DND-41 (cell line): ENCODE measurements at regions not wholly inside any gene's neighbourhood (a gene's known extent, or its start where the extent isn't known, plus 50 kb on each side); places are given as distances from the start of the nearest gene placed in this dataset.

ENCODE experiments used
- ATAC-seq: fragments of 200-7000 bp; cut with Tn5 transposase; 3 replicates; pipeline ENCODE4 v1.9.1; 2021; ENCODE audit warnings: low read depth; ENCODE audit not compliant: insufficient read depth
- DNase-seq: peaks from one replicate; pipeline ENCODE4 v3.0.0-alpha.2; 2020
- H2AFZ ChIP-seq: 2 replicates; pipeline ENCODE4 v1.6.0; 2012; ENCODE audit warnings: low read depth, low read length
- H3K27ac ChIP-seq: 2 replicates; pipeline ENCODE4 v1.5.1; 2012; ENCODE audit warnings: low read length, inconsistent platforms
- H3K27me3 ChIP-seq: fragments of 200-600 bp; sonication (generic); 2 replicates; pipeline ENCODE4 v1.6.0; 2012; ENCODE audit warnings: low read length, mild to moderate bottlenecking, inconsistent platforms; ENCODE audit not compliant: insufficient read depth, poor library complexity
- H3K36me3 ChIP-seq: 2 replicates; pipeline ENCODE4 v1.5.1; 2012; ENCODE audit warnings: low read length, inconsistent platforms; ENCODE audit not compliant: insufficient read depth
- H3K4me1 ChIP-seq: 2 replicates; pipeline ENCODE4 v1.5.1; 2012; ENCODE audit warnings: mild to moderate bottlenecking, low read length; ENCODE audit not compliant: insufficient read depth
- H3K4me2 ChIP-seq: 2 replicates; pipeline ENCODE4 v1.6.0; 2012; ENCODE audit warnings: mild to moderate bottlenecking, moderate library complexity, low read length, inconsistent platforms; ENCODE audit not compliant: insufficient read depth
- H3K4me3 ChIP-seq, 2 experiments: fragments of 200-600 bp in 1 of 2; shearing (Covaris generic) in 1 of 2; 2 replicates each; pipeline ENCODE4 v1.5.1; 2012 to 2016; ENCODE audit warnings: inconsistent platforms in 2 of 2, low read length in 2 of 2, mild to moderate bottlenecking in 2 of 2, low read depth in 1 of 2, moderate library complexity in 1 of 2
- H3K79me2 ChIP-seq: 2 replicates; pipeline ENCODE4 v1.6.0; 2012; ENCODE audit warnings: low read length, inconsistent platforms; ENCODE audit not compliant: insufficient read depth
- H3K9ac ChIP-seq: 2 replicates; pipeline ENCODE4 v1.6.0; 2012; ENCODE audit warnings: low read depth, mild to moderate bottlenecking, inconsistent platforms, low read length, moderate library complexity
- H3K9me3 ChIP-seq: 2 replicates; pipeline ENCODE4 v1.5.1; 2012; ENCODE audit warnings: low read length, moderate library complexity, mild to moderate bottlenecking, inconsistent platforms; ENCODE audit not compliant: insufficient read depth, severe bottlenecking
- H4K20me1 ChIP-seq: 2 replicates; pipeline ENCODE4 v1.6.0; 2012; ENCODE audit warnings: low read length; ENCODE audit not compliant: insufficient read depth
- CTCF ChIP-seq: IDR thresholded peaks from 2 replicates; pipeline ENCODE4 v1.5.1; 2012; ENCODE audit warnings: borderline replicate concordance, low read length, moderate library complexity, mild to moderate bottlenecking; ENCODE audit not compliant: poor library complexity, severe bottlenecking; ENCODE audit errors: extremely low read depth
- EZH2 ChIP-seq: IDR thresholded peaks from 3 replicates; pipeline ENCODE4 v1.6.1; 2012; ENCODE audit warnings: borderline replicate concordance, low read depth, mild to moderate bottlenecking, moderate library complexity, low read length, inconsistent platforms; ENCODE audit not compliant: severe bottlenecking

DNA sequence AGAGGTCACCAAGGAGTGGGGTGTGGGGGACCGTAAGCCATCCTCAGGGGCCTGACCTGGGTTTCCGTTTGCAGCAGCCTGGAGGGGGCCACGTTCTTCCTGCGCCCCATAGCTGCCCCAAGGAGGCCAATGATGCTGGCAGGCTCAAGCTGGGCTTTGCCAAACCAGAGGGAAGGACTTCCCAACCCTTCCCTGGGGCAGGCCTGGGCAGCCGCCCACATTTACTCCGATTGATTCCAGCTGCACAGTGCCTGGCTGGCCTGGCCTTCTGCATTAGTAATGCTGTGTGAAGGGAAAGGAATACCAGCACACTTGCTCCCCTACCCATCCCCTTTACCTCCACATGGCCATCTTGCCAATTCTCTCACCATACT is 360.6 kb upstream of the SLC14A2 start:
- Histone ChIP-seq H3K27ac (no peak overlapping the region), H3K4me1 (no peaks in the 10 kb centered on the region), H3K9me3 (no peaks in the 10 kb centered on the region), H3K4me2 (no peak overlapping the region), H3K36me3 (no peaks in the 10 kb centered on the region), H3K4me3 (no peak overlapping the region), H4K20me1 (no peaks in the 10 kb centered on the region), H3K27me3 (no peaks in the 10 kb centered on the region), H3K79me2 (no peaks in the 10 kb centered on the region), H3K9ac (no peak overlapping the region), H2AFZ (no peak overlapping the region)
- no peak for TF ChIP-seq CTCF
- TF ChIP-seq EZH2, result no peak
- no peak for DNase-seq
- ATAC-seq, result no peak

- no peak for ATAC-seq
- H3K36me3 ChIP-seq, result no peaks in the 10 kb centered on the region
- no peaks in the 10 kb centered on the region for H3K27me3 ChIP-seq
- DNase-seq, result no peak
- no peak overlapping the region for H3K4me2 ChIP-seq
- H4K20me1 ChIP-seq, result no peaks in the 10 kb centered on the region
- TF ChIP-seq CTCF (no peak), EZH2 (no peak)
- no peaks in the 10 kb centered on the region for H3K9me3 ChIP-seq
- H3K4me3 ChIP-seq, result no peak overlapping the region
- no peak overlapping the region for H2AFZ ChIP-seq
- H3K9ac ChIP-seq, result no peak overlapping the region
- H3K27ac ChIP-seq, result no peak overlapping the region
- H3K4me1 ChIP-seq, result no peaks in the 10 kb centered on the region
- no peaks in the 10 kb centered on the region for H3K79me2 ChIP-seq
These were observed 359.9 kb upstream of the SLC14A2 start for GRCh38 chr18:45255197-45255890.

DNA sequence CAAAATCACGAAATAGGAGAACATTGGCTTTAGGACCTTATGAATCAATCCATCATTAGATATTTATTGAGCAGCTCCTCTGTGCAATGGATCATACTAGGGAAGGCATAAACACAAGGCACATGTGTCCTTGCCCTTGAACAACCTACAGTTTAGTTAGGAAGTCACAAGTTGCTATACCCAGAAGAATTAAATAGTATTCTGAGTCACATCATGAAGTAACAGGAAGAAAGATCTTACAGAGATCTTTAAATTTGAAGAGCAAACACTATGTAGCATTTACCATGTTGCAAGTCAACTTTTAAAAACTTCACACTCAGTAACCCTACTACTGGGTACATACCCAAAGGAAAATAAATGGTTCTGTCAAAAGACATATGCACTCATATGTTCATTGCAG is 355.2 kb upstream of the SLC14A2 start:
- TF ChIP-seq CTCF (no peak), EZH2 (no peak)
- Histone ChIP-seq H3K27me3 (no peaks in the 10 kb centered on the region), H3K9ac (no peak overlapping the region), H3K4me1 (no peaks in the 10 kb centered on the region), H3K79me2 (no peaks in the 10 kb centered on the region), H3K36me3 (no peaks in the 10 kb centered on the region), H2AFZ (no peak overlapping the region), H3K4me2 (no peak overlapping the region), H3K9me3 (no peaks in the 10 kb centered on the region), H4K20me1 (no peaks in the 10 kb centered on the region), H3K27ac (no peak overlapping the region), H3K4me3 (no peak overlapping the region)
- DNase-seq, result no peak
- no peak for ATAC-seq

- no peak for ATAC-seq
- TF ChIP-seq CTCF (no peak), EZH2 (no peak)
- peaks cover 2% of the 10 kb centered on the region for H3K27me3 ChIP-seq
- H3K79me2 ChIP-seq, result no peaks in the 10 kb centered on the region
- H3K4me3 ChIP-seq, result no peak overlapping the region
- H3K27ac ChIP-seq, result no peak overlapping the region
- no peak overlapping the region for H3K4me2 ChIP-seq
- no peaks in the 10 kb centered on the region for H3K4me1 ChIP-seq
- H3K9ac ChIP-seq, result no peak overlapping the region
- no peak overlapping the region for H2AFZ ChIP-seq
- DNase-seq, result no peak
- H4K20me1 ChIP-seq, result no peaks in the 10 kb centered on the region
- no peaks in the 10 kb centered on the region for H3K9me3 ChIP-seq
- H3K36me3 ChIP-seq, result no peaks in the 10 kb centered on the region
These were observed 349.3 kb upstream of the SLC14A2 start for GRCh38 chr18:45266023-45266422.
